Vagina (tissue), 2 donors: ENCODE measurements at regions not wholly inside any gene's neighbourhood (a gene's known extent, or its start where the extent isn't known, plus 50 kb on each side); places are given as distances from the start of the nearest gene placed in this dataset.

Experiments used
- POLR2A ChIP-seq, 2 donors: fragments of 450-650 bp; IDR thresholded peaks; one replicate each; pipeline ENCODE4 v1.6.1; 2017; ENCODE audit warnings: antibody characterized with exemption in 2 of 2, mild to moderate bottlenecking in 2 of 2, moderate library complexity in 2 of 2
- POLR2AphosphoS5 ChIP-seq, 2 donors: sonication (generic); formaldehyde crosslinking; IDR thresholded peaks; one replicate each; pipeline ENCODE4 v1.9.0; 2017; ENCODE audit warnings: antibody characterized with exemption in 2 of 2, mild to moderate bottlenecking in 2 of 2, low read depth in 1 of 2; ENCODE audit not compliant: insufficient read depth in 1 of 2
- TF ChIP-seq, protein P1 (sequence below), 3 experiments: fragments of 450-650 bp in 2 of 3; fragments of 200-600 bp in 1 of 3; sonication (generic) in 1 of 3; IDR thresholded peaks; one replicate each; pipeline ENCODE4 v1.5.1; 2017 to 2019; ENCODE audit warnings: antibody characterized with exemption in 3 of 3, mild to moderate bottlenecking in 2 of 3, moderate library complexity in 2 of 3

DNA sequence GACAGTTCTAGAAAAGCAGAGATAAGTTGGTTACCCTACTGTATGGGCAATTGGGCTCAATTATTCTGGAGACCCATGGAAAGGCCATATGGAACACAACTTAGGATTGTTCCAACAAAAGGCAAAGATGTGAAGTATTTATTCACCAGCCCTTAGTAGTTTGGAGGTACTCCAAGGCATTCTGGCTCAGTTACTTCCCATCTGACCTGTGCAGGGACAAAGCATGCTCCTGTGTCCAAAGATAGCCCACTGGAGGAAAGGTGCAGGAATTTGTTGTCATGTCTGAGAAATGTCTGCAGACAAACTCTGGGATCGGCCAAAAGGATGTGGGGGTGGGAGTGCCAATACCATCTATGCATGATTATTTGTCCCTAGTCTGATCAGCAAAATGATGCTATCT, 279.5 kb upstream of the PTGER4 start:
- TF ChIP-seq POLR2AphosphoS5 (IDR thresholded peaks at IDR 0.05; ENCODE audit: insufficient read depth in 1 of 2, low read depth in 1 of 2) (no peak), POLR2A (IDR thresholded peaks at IDR 0.05) (no peak)
- TF ChIP-seq, protein P1, sequence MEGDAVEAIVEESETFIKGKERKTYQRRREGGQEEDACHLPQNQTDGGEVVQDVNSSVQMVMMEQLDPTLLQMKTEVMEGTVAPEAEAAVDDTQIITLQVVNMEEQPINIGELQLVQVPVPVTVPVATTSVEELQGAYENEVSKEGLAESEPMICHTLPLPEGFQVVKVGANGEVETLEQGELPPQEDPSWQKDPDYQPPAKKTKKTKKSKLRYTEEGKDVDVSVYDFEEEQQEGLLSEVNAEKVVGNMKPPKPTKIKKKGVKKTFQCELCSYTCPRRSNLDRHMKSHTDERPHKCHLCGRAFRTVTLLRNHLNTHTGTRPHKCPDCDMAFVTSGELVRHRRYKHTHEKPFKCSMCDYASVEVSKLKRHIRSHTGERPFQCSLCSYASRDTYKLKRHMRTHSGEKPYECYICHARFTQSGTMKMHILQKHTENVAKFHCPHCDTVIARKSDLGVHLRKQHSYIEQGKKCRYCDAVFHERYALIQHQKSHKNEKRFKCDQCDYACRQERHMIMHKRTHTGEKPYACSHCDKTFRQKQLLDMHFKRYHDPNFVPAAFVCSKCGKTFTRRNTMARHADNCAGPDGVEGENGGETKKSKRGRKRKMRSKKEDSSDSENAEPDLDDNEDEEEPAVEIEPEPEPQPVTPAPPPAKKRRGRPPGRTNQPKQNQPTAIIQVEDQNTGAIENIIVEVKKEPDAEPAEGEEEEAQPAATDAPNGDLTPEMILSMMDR (IDR thresholded peaks at IDR 0.05): no peak
